ENCODE measurements at regions not wholly inside any gene's neighbourhood (a gene's known extent, or its start where the extent isn't known, plus 50 kb on each side); places are given as distances from the start of the nearest gene placed in this dataset.
A peak's percentile ranks its signal among the peaks of the same experiment; 100 is the strongest.

DNA sequence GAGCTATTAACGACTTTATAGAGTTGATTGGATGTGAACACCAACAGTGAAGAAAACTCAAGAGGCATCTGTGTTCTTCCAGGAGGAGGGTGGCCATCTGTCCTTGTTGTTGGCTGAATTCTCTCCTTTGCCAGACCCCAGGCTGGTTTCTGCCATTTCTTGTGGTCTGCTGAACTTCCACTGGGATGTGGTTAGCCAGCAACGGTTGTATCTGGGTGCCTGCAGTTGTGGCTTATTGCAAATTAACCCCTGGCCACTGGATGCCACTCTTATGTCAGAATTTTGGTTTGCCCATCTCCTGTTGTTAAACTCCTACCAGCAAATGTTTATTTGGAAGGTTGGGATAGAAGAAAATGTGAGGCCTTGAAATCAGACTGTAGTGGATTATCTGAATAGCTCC lies 163.6 kb upstream of the TBC1D5 start:
- DNase-seq (ENCODE audit: insufficient read length, low spot score) (no peak), FAIRE-seq (no peak)
- TF ChIP-seq TAF1 (IDR thresholded peaks at IDR 0.05; ENCODE audit: low read depth, low read length) (no peak), SPI1 (IDR thresholded peaks at IDR 0.05; ENCODE audit: low read depth, low read length) (no peak), POLR2AphosphoS5 (IDR thresholded peaks at IDR 0.05; ENCODE audit: low read depth, low read length) (no peak), PAX5 (IDR thresholded peaks at IDR 0.05; ENCODE audit: insufficient read depth, low read length, severe bottlenecking) (no peak), POLR2A (IDR thresholded peaks at IDR 0.05; ENCODE audit: low read depth, low read length) (no peak)

DNA sequence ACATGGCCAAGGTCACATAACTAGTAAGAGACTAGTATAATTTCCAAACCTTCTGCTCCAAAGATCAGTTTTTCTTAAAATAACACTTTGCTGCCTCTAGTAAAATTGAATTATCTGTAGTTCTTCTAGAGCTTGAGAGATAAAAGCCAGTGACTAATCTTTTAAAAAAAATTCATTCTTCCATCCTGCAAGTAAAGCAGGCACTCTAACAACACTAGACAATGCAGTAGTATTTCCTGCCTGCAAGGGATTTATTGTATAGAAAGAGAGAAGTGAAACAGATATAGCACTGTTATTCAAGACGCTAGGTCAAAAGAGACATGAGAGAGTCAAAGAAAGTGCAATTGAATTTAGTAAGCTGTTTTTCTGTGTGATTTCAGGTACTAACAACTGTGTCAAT lies 159.5 kb upstream of the TBC1D5 start:
- TF ChIP-seq TAF1 (IDR thresholded peaks at IDR 0.05; ENCODE audit: low read depth, low read length) (no peak), PAX5 (IDR thresholded peaks at IDR 0.05; ENCODE audit: insufficient read depth, low read length, severe bottlenecking) (no peak), SPI1 (IDR thresholded peaks at IDR 0.05; ENCODE audit: low read depth, low read length) (peak; percentile 67; the same call in 1 of the 2 replicates)
- FAIRE-seq (no peak), DNase-seq (ENCODE audit: insufficient read length, low spot score) (no peak)

GRCh38 chr3:17894434-17895060 lies 152.1 kb upstream of the TBC1D5 start:
- DNase-seq (ENCODE audit: insufficient read length, low spot score) (no peak), FAIRE-seq (no peak)
- TF ChIP-seq POLR2A (IDR thresholded peaks at IDR 0.05; ENCODE audit: low read depth, low read length), result no peak
- no peak for TF ChIP-seq POLR2AphosphoS5 (IDR thresholded peaks at IDR 0.05; ENCODE audit: low read depth, low read length)
- TF ChIP-seq POU2F2 (IDR thresholded peaks at IDR 0.05; ENCODE audit: low read depth, low read length), result no peak
- TF ChIP-seq SPI1 (IDR thresholded peaks at IDR 0.05; ENCODE audit: low read depth, low read length), result no peak
- no peak for TF ChIP-seq PAX5 (IDR thresholded peaks at IDR 0.05; ENCODE audit: insufficient read depth, low read length, severe bottlenecking)
- no peak for TF ChIP-seq TAF1 (IDR thresholded peaks at IDR 0.05; ENCODE audit: low read depth, low read length)

- no peak for FAIRE-seq
- TF ChIP-seq SPI1 (IDR thresholded peaks at IDR 0.05; ENCODE audit: low read depth, low read length) (no peak), POLR2AphosphoS5 (IDR thresholded peaks at IDR 0.05; ENCODE audit: low read depth, low read length) (no peak)
These were observed 148.9 kb upstream of the TBC1D5 start for GRCh38 chr3:17891139-17891856.

GRCh38 chr3:17885986-17886385 lies 143.6 kb upstream of the TBC1D5 start:
- DNase-seq (ENCODE audit: insufficient read length, low spot score) (no peak), FAIRE-seq (no peak)
- no peak for TF ChIP-seq TAF1 (IDR thresholded peaks at IDR 0.05; ENCODE audit: low read depth, low read length)
- TF ChIP-seq SPI1 (IDR thresholded peaks at IDR 0.05; ENCODE audit: low read depth, low read length), result no peak
- TF ChIP-seq POU2F2 (IDR thresholded peaks at IDR 0.05; ENCODE audit: low read depth, low read length), result no peak
- TF ChIP-seq PAX5 (IDR thresholded peaks at IDR 0.05; ENCODE audit: insufficient read depth, low read length, severe bottlenecking), result no peak
- no peak for TF ChIP-seq POLR2AphosphoS5 (IDR thresholded peaks at IDR 0.05; ENCODE audit: low read depth, low read length)
- TF ChIP-seq POLR2A (IDR thresholded peaks at IDR 0.05; ENCODE audit: low read depth, low read length), result no peak

More at GRCh38 chr3:17891139-17891856, 148.9 kb upstream of the TBC1D5 start:
- DNase-seq (ENCODE audit: insufficient read length, low spot score), result no peak

- no peak for DNase-seq (ENCODE audit: insufficient read length, low spot score)
- FAIRE-seq, result no peak
- TF ChIP-seq PAX5 (IDR thresholded peaks at IDR 0.05; ENCODE audit: insufficient read depth, low read length, severe bottlenecking) (no peak), POLR2A (IDR thresholded peaks at IDR 0.05; ENCODE audit: low read depth, low read length) (no peak), SPI1 (IDR thresholded peaks at IDR 0.05; ENCODE audit: low read depth, low read length) (no peak), POLR2AphosphoS5 (IDR thresholded peaks at IDR 0.05; ENCODE audit: low read depth, low read length) (no peak), POU2F2 (IDR thresholded peaks at IDR 0.05; ENCODE audit: low read depth, low read length) (no peak), TAF1 (IDR thresholded peaks at IDR 0.05; ENCODE audit: low read depth, low read length) (no peak)
These were observed 140.6 kb upstream of the TBC1D5 start for GRCh38 chr3:17882981-17883380.

DNA sequence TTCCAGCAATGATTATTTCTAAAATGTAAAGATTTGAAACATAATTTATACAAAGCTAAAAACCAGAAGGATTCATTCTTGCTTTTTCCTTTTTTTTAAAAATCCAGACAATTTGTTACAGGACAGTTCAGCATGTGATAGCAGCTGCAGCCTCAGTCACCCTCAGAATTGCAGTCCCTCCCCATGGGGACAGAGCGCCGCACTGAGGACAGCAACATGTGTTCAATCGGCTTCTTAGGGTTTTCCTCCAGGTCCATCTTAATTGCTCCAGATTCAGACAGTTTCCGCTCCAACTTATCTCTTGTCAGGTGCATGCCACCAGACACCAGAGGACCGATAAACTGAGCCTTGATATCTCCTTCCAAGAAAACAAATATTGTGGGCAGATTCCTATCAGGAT lies 134.9 kb upstream of the TBC1D5 start:
- DNase-seq (ENCODE audit: insufficient read length, low spot score) (no peak), FAIRE-seq (no peak)
- TF ChIP-seq TAF1 (IDR thresholded peaks at IDR 0.05; ENCODE audit: low read depth, low read length) (no peak), POU2F2 (IDR thresholded peaks at IDR 0.05; ENCODE audit: low read depth, low read length) (no peak), POLR2AphosphoS5 (IDR thresholded peaks at IDR 0.05; ENCODE audit: low read depth, low read length) (no peak), PAX5 (IDR thresholded peaks at IDR 0.05; ENCODE audit: insufficient read depth, low read length, severe bottlenecking) (no peak), SPI1 (IDR thresholded peaks at IDR 0.05; ENCODE audit: low read depth, low read length) (no peak), POLR2A (IDR thresholded peaks at IDR 0.05; ENCODE audit: low read depth, low read length) (no peak)

GRCh38 chr3:17874636-17875035 lies 132.2 kb upstream of the TBC1D5 start:
- TF ChIP-seq SPI1 (IDR thresholded peaks at IDR 0.05; ENCODE audit: low read depth, low read length) (no peak), POLR2AphosphoS5 (IDR thresholded peaks at IDR 0.05; ENCODE audit: low read depth, low read length) (no peak), TAF1 (IDR thresholded peaks at IDR 0.05; ENCODE audit: low read depth, low read length) (no peak), PAX5 (IDR thresholded peaks at IDR 0.05; ENCODE audit: insufficient read depth, low read length, severe bottlenecking) (no peak), POLR2A (IDR thresholded peaks at IDR 0.05; ENCODE audit: low read depth, low read length) (no peak), POU2F2 (IDR thresholded peaks at IDR 0.05; ENCODE audit: low read depth, low read length) (no peak)
- no peak for DNase-seq (ENCODE audit: insufficient read length, low spot score)
- FAIRE-seq, result no peak

- TF ChIP-seq POU2F2 (IDR thresholded peaks at IDR 0.05; ENCODE audit: low read depth, low read length), result no peak
- TF ChIP-seq POLR2AphosphoS5 (IDR thresholded peaks at IDR 0.05; ENCODE audit: low read depth, low read length), result no peak
- no peak for TF ChIP-seq SPI1 (IDR thresholded peaks at IDR 0.05; ENCODE audit: low read depth, low read length)
- no peak for TF ChIP-seq POLR2A (IDR thresholded peaks at IDR 0.05; ENCODE audit: low read depth, low read length)
- TF ChIP-seq TAF1 (IDR thresholded peaks at IDR 0.05; ENCODE audit: low read depth, low read length), result no peak
- no peak for TF ChIP-seq PAX5 (IDR thresholded peaks at IDR 0.05; ENCODE audit: insufficient read depth, low read length, severe bottlenecking)
- DNase-seq (ENCODE audit: insufficient read length, low spot score), result no peak
- FAIRE-seq, result no peak
These were observed 130.0 kb upstream of the TBC1D5 start for GRCh38 chr3:17872457-17872856.

DNA sequence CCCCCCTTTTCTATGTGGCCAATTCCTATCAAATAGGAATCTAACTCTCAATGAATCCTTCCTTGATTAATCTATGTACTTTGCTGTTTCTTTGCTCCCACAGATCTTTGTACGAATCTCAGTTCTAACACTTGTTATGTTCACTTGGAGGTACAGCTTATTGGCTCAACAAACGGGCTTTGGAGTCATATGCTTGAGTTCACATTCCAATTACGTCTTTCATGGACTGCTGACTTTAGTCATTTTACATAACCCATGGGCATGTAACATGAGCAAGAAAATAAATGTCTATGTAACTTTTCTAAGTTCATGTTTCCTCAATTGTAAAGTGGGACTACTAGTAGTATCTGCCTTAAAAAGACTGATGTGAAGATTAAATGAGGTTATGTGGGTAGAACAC lies 123.2 kb upstream of the TBC1D5 start:
- no peak for TF ChIP-seq POLR2AphosphoS5 (IDR thresholded peaks at IDR 0.05; ENCODE audit: low read depth, low read length)
- no peak for TF ChIP-seq PAX5 (IDR thresholded peaks at IDR 0.05; ENCODE audit: insufficient read depth, low read length, severe bottlenecking)
- TF ChIP-seq POLR2A (IDR thresholded peaks at IDR 0.05; ENCODE audit: low read depth, low read length), result no peak
- no peak for TF ChIP-seq TAF1 (IDR thresholded peaks at IDR 0.05; ENCODE audit: low read depth, low read length)
- no peak for TF ChIP-seq SPI1 (IDR thresholded peaks at IDR 0.05; ENCODE audit: low read depth, low read length)
- no peak for TF ChIP-seq POU2F2 (IDR thresholded peaks at IDR 0.05; ENCODE audit: low read depth, low read length)
- DNase-seq (ENCODE audit: insufficient read length, low spot score) (no peak), FAIRE-seq (no peak)

All from GM12891 (cell line).